GM18520 (cell line): ENCODE measurements at regions not wholly inside any gene's neighbourhood (a gene's known extent, or its start where the extent isn't known, plus 50 kb on each side); places are given as distances from the start of the nearest gene placed in this dataset.

Source experiments
- ATAC-seq: cut with Tn5 transposase; IDR thresholded peaks from one replicate; pipeline ENCODE4 v1.9.1; 2021; ENCODE audit not compliant: unreplicated experiment

DNA sequence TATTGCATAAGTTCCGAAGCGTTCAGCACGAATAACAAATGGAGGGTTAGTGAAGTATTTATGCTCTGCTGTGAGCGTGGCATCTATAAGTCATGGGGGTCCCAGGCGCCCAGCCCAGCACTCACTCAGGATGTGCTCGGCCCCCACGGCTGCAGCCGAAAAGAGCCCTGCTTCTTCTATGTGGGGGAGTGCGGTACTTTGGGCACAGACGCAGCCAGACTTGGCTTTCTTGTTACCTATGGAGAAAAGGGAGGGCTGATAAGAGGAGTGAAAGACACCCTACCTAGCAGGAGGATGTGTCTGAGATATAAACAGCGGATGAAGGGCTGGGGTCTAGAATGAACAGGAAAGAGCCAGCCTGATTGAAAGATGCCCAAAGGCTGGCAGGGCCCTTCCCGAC is 51.4 kb downstream of the MRPL36 start:
- no peak for ATAC-seq

DNA sequence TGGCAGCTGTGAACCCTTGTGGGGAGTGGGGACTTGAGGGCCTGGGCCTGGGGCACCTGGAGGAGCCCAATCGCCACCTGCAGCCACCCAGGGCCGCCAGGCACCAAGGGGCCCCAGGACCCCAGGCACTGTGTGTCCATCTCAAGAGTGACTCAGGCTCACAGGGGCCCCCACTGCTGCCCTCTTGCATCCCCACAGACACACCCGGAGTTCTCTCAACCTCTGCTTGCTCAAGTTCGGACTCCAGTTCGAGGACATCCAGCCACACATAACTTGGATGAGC is 51.9 kb downstream of the MRPL36 start:
- no peak for ATAC-seq

- no peak for ATAC-seq
Observed at GRCh38 chr5:1747079-1747802, 52.4 kb downstream of the MRPL36 start.

DNA sequence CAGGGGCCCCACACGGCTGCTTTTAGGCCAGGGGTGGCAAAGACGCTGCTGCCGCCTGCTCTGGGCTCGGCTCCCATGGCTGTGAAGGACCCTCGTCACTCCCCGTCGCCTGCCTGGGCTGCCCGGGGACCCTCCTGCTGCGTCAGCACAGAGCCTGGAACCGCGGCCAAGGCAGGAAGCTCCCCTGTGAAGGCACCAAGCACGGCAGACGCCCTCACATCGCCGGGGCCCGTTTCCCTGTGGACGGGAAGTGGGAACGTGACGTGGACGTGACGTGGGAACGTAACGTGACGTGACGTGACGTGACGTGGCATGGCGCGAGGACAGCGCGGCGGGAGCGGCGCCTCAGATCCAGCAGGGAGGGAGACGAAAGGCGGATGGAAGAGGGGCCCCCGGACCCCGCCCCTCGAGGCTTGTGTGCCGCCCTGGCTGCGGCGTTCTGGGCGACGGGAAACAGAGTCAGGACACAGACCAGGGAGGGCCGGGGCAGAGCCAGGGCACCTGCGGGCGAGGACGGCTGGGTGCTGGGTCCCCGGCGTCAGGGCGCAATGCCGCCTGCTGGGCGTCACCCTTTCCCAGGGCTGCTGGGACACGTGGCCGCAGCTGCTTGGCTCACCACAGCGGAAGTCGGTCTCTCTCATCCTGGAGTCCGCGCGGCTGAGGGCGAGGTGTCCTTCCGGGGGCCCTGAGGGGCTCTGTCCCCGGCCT is 53.1 kb downstream of the MRPL36 start:
- ATAC-seq: no peak

DNA sequence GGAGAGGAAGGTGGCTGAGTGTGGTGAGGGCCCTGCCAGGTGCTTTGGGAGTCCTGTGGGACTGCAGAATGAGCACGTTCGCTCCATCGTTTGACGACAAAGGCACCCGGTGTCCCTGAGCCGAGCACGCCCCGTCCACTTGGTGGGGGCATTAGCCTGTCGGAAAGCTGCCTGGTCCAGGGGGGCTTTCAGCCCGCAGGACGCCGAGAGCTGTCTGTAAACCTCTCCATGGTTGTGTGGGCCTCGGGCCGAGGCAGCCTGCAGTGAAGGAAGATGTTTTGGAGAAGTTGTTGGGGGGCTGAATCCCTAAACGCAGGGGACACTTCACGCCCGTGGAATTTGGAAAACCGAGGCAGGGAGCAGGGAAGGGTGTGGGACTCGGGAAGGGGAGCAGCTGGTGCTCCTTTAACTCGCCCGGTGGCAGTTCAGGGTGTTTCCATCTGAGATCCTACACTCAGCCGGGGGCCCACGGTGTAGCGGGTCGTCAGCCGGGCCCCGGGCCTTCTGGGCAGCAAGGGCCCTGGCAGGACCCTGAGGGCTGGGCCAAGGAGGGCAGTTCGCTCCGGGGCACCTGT is 53.8 kb downstream of the MRPL36 start:
- ATAC-seq: no peak

DNA sequence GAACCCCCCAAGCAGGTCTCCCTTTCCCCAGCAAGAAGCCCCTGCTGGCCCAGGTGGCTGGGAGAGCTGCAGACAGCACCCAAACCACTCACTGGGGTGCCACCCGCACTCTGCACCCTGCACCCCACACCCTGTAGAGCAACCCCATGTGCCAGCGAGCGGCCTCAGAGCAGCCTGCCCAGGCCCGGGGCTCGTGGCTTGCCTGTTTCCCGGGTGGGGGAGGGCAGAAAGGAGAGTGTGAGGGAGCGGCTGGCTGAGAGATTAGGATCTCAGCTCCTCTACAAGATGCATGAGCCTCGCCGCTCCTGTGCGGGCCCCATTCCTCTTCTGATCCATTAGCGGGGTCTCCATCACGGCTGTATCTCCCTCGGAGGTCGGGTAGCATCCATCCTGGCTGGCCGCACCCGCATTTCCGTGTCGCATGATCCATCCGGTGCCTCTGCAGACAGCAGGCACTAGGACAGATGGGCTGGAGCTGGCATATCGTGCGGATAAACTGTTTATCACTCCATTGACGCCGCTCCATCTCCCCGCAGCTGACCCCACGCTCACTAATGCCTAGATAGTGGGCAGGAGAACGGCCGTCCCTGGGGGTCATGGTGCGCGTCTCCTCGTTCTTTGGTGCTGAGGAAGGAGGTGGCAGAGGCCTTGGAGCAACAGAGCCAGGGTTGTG is 54.4 kb downstream of the MRPL36 start:
- no peak for ATAC-seq

- ATAC-seq: no peak
Observed at GRCh38 chr5:1744393-1745122, 55.1 kb downstream of the MRPL36 start.

GRCh38 chr5:1743769-1744085 is 55.9 kb downstream of the MRPL36 start:
- no peak for ATAC-seq

DNA sequence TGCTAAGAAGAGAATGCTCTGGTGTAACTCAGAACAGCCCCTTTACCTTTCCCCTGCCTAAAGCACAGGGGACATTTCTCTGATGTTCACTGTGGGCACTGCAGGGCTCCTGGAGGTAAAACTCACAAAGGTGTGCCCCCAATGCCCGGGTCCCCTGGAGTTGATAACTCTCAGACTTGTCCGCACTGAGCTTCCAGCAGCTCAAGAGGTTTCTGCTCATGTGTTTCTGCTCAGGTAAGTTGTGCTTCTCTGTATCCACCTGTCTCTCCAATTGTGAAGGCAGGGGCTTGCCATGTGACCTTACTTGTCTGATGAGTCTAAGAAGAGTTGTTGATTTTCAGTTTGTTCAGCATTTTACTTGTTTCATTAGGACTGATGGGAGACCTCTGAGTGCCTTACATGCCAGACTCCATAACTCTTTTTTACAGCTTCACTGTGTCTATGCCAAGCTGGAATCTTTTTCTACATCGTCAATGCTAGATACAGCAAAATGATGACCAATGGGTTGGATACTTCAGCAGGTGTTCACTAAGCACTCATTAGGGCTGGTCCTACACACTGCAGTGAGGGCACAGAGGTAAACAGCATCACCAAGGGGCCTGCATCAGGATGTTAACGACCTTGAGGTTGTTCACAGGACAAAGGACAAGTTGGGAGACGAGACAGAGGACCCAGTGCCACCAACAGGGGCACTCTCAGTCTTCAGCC is 56.4 kb downstream of the MRPL36 start:
- no peak for ATAC-seq

DNA sequence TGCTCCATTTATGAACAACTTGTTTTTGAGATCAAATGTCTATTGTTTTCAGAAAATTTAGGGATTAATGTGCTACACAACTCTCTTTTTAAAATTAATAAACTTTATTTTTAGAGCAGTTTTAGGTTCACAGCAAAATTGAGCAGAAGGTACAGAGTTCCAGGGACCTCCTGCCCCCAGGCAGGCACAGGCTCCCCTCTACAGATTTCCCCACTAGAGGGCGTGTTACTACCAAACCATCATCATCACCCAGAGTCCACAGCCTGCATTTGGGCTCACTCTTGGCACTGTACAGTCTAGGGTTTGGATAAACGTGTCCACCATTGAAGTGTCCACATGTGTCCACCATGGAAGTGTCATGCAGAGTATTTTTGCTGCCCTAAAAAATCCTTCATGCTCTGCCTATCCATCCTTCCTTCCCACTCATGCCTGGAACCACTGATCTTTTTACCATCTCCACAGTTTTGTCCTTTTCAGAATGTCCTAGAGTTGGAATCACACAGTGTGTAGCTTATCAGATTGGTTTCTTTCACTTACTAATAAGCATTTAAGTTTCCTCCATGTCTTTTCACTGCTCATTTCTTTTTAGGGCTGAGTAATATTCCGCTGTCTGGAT is 61.7 kb downstream of the MRPL36 start:
- no peak for ATAC-seq

DNA sequence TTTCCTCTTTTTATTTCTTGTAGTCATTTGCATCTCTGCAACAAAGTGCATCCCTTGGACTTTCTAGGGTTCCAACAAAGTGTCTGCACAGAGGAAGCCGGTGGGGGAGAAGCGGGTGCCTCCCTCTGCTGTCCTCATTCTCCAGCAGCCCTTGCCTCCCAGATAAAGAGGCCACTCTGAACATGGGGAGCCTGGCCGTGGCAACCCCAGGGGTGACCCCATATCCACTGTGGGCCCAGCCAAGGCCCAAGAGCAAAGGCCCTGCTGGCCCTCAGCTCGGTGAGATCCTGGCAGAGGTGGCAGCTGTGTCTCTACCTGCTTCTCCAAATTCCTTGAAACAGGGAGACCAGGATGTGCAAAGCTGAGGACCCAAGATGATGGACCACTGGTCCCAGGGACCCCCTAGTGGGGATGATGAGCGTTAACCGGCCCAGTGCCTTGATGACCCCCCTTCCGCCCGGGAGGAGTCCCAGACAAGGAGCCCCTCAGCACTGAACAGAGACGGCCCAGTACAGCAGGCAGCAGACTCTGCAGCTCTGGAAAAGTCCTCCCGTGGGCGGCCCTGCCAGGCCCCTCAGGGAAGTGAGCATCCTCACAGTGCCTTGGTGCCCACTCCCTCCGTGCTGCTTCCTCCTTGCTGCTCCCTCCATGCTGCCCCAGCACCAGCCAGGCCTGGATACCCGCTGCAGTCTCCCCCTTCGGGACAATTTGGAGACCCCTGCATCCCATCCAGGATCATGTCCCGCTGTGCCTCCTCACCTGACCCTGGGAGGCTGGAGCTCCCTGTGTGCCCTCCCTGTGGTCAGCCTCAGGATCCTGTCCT is 62.5 kb downstream of the MRPL36 start:
- ATAC-seq: no peak

DNA sequence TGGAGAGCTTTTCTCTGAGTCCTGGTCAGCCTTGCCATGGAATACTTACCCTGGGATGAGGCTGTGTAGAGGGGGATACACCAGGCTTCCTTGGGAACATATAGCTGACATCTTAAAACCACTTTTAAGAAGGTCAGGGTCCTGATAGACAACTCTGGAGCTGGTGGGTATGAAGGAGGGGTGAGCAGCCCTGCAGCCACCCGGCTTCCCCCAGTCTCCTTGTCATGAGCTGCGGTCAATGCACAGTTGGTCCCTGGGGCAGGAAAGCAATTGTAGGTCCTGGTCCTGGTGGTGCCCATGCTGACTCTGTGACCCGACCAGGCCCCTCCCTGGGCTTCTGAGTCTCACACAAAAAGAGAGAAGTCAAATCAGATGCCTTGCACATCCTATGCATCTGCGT is 63.6 kb downstream of the MRPL36 start:
- no peak for ATAC-seq

GRCh38 chr5:1735320-1735970 is 64.2 kb downstream of the MRPL36 start:
- ATAC-seq: no peak

GRCh38 chr5:1734908-1735289 is 64.7 kb downstream of the MRPL36 start:
- ATAC-seq: no peak

DNA sequence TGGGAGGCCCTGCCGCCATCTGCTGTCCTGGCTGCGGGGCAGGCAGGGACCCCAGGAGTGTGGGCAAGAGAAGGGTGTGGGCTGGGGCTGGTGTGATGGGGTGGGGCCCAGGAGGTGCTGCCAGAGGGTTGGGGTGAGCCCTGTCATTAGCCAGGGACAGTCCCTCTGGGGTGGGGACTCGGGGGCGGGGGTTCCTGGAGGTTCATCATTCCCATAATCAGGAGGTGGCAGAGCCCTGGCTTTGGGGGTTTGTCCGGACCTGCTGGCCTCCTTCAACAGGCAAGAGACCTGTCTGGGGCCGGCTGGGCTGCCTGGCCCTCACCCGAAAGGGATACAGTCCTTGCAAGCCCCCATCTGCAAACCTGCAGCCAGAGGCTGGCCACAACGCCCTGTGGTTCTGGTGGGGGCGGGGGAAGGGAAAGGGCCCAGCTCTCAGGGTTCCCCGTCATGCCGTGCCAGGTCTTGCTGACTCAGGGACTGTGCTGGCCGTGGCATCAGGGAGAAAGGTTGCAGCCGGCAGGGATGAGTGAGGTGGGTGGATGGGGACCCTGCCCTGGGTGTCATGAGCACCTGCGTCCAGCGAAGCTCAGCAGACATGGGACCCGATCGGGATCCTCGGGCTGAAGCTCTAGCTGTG is 65.2 kb downstream of the MRPL36 start:
- no peak for ATAC-seq

GRCh38 chr5:1733369-1733768 is 66.3 kb downstream of the MRPL36 start:
- ATAC-seq: no peak

- ATAC-seq: no peak
Observed at GRCh38 chr5:1732945-1733344, 66.7 kb downstream of the MRPL36 start.

DNA sequence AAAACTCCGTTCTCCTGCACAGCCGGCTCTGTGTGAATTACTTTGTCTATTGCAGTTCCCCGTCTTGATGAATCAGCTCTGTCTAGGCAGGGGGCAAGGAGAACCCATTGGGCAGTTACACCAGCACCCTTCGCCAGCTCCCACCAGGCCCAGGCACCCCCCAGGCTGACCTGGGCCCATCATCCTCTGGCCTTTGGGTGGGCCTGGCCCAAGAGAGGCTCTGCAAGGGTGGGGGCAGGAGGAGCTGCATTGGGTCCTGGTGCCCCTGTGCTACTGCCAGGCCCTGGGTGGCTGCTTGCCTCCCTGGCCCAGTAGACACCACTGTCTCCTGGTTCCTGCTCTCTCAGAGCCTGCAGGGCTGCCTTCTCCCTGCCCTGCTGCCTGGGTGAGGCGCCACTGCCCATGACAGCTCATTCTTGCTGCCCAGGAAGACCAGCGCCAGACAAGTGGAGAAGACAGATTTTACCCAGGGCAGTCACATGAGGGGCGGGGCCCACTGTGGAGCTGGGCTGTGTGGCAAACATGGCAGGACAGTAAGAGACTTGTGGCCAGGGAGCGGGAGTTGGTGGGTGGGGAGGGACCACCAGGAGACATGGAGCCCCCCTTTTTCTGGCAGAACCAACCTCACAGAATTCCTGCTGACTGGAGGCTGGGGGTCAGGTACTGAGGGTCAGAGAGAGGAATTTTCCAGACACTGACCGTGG is 67.2 kb downstream of the MRPL36 start:
- ATAC-seq: no peak
